CD4-positive, alpha-beta memory T cell (primary cell): ENCODE measurements at regions not wholly inside any gene's neighbourhood (a gene's known extent, or its start where the extent isn't known, plus 50 kb on each side); places are given as distances from the start of the nearest gene placed in this dataset.

Source experiments
- CTCF ChIA-PET: fragments of 350-600 bp; sonication (Branson Sonifier 250); formaldehyde crosslinking; loops from one replicate; lab custom pipeline; 2021; ENCODE audit warnings: inconsistent platforms; ENCODE audit not compliant: partially characterized antibody; lab: Charles Lee
- POLR2A ChIA-PET: fragments of 350-600 bp; sonication (Branson Sonifier 250); formaldehyde crosslinking; loops from one replicate; lab custom pipeline; 2021; ENCODE audit not compliant: partially characterized antibody; lab: Charles Lee
- DNase-seq, 5 donors: peaks; one replicate each; pipeline versions ENCODE4 v3.0.0 to v3.0.0-alpha.2; 2020 to 2022; ENCODE audit warnings: mixed read lengths in 1 of 5
- H3K27ac ChIP-seq: one replicate; pipeline ENCODE4 v1.7.0; 2013; ENCODE audit warnings: low read depth, low read length
- H3K27me3 ChIP-seq: 2 replicates; pipeline ENCODE4 v1.7.0; 2013; ENCODE audit warnings: mild to moderate bottlenecking, low read length, moderate library complexity; ENCODE audit not compliant: insufficient read depth
- H3K36me3 ChIP-seq: 2 replicates; pipeline ENCODE4 v1.7.0; 2013; ENCODE audit warnings: mild to moderate bottlenecking, low read length, moderate library complexity; ENCODE audit not compliant: insufficient read depth
- H3K4me1 ChIP-seq: 2 replicates; pipeline ENCODE4 v1.7.0; 2013; ENCODE audit warnings: mild to moderate bottlenecking, low read length, moderate library complexity; ENCODE audit not compliant: insufficient read depth
- H3K4me3 ChIP-seq, 2 donors: one replicate each; pipeline ENCODE4 v1.7.0; 2013; ENCODE audit warnings: low read length in 2 of 2, mild to moderate bottlenecking in 1 of 2
- H3K9me3 ChIP-seq, 2 donors: one replicate each; pipeline ENCODE4 v1.7.0; 2013; ENCODE audit warnings: low read length in 2 of 2, control low read depth in 1 of 2; ENCODE audit not compliant: control insufficient read depth in 1 of 2
- H3K27ac Mint-ChIP-seq, 7 donors: one replicate each; pipeline ENCODE4 v1.8.0; 2020 to 2021; ENCODE audit warnings: mixed read lengths in 7 of 7, mild to moderate bottlenecking in 6 of 7, inconsistent platforms in 3 of 7, moderate library complexity in 3 of 7
- H3K27me3 Mint-ChIP-seq, 2 donors: one replicate each; pipeline ENCODE4 v1.8.0; 2020 to 2021; ENCODE audit warnings: mixed read lengths in 2 of 2
- H3K36me3 Mint-ChIP-seq, 2 donors: one replicate each; pipeline ENCODE4 v1.8.0; 2020 to 2021; ENCODE audit warnings: mixed read lengths in 2 of 2, inconsistent platforms in 1 of 2, mild to moderate bottlenecking in 1 of 2
- H3K4me1 Mint-ChIP-seq, 4 donors: one replicate each; pipeline ENCODE4 v1.8.0; 2020 to 2021; ENCODE audit warnings: mixed read lengths in 4 of 4, mild to moderate bottlenecking in 1 of 4
- H3K4me3 Mint-ChIP-seq, 8 donors: one replicate each; pipeline ENCODE4 v1.8.0; 2020 to 2021; ENCODE audit warnings: mixed read lengths in 8 of 8, mild to moderate bottlenecking in 7 of 8, moderate library complexity in 6 of 8, inconsistent platforms in 3 of 8
- H3K9me3 Mint-ChIP-seq, 8 donors: one replicate each; pipeline ENCODE4 v1.8.0; 2020 to 2021; ENCODE audit warnings: mixed read lengths in 8 of 8, mild to moderate bottlenecking in 5 of 8, inconsistent platforms in 3 of 8, moderate library complexity in 1 of 8
- intact Hi-C: fragments of 100-400 bp; cut with micrococcal nuclease; formaldehyde crosslinking; loops from one replicate; pipeline ENCODE4 v1.15.1; 2023

GRCh38 chr1:82923931-82924330 lies 1075.0 kb downstream of the TTLL7 start:
- Histone ChIP-seq H3K27me3 (no peaks in the 10 kb centered on the region), H3K36me3 (no peaks in the 10 kb centered on the region), H3K4me3 (no peak overlapping the region), H3K9me3 (no peaks in the 10 kb centered on the region), H3K4me1 (no peaks in the 10 kb centered on the region), H3K27ac (no peak overlapping the region)
- DNase-seq: no peak
- ChIA-PET CTCF (no interaction called here), POLR2A (no interaction called here)
- Mint-ChIP-seq H3K27me3 (no peaks in the 10 kb centered on the region), H3K9me3 (peaks cover 0 to 16% (median 0%) of the 10 kb centered on the region in 8 donors), H3K27ac (no peak overlapping the region), H3K4me3 (no peak overlapping the region), H3K36me3 (no peaks in the 10 kb centered on the region), H3K4me1 (no peaks in the 10 kb centered on the region)
- intact Hi-C loops: no loop called here

- intact Hi-C loops: no loop called here
- Mint-ChIP-seq H3K36me3 (no peaks in the 10 kb centered on the region), H3K27ac (no peak overlapping the region), H3K4me1 (no peaks in the 10 kb centered on the region), H3K4me3 (no peak overlapping the region), H3K9me3 (peaks cover 0 to 12% (median 0%) of the 10 kb centered on the region in 8 donors), H3K27me3 (no peaks in the 10 kb centered on the region)
- CTCF ChIA-PET: no interaction called here
- Histone ChIP-seq H3K4me3 (no peak overlapping the region), H3K27me3 (no peaks in the 10 kb centered on the region), H3K36me3 (no peaks in the 10 kb centered on the region), H3K4me1 (no peaks in the 10 kb centered on the region), H3K9me3 (no peaks in the 10 kb centered on the region), H3K27ac (no peak overlapping the region)
- POLR2A ChIA-PET: no interaction called here
- no peak for DNase-seq
Measured at GRCh38 chr1:82921759-82922158, 1077.2 kb downstream of the TTLL7 start.

- no peaks in the 10 kb centered on the region for H3K36me3 ChIP-seq
- Mint-ChIP-seq H3K27ac (no peak overlapping the region), H3K4me1 (no peaks in the 10 kb centered on the region), H3K4me3 (no peak overlapping the region), H3K36me3 (no peaks in the 10 kb centered on the region), H3K27me3 (no peaks in the 10 kb centered on the region), H3K9me3 (peaks cover 0 to 12% (median 0%) of the 10 kb centered on the region in 8 donors)
- no peak for DNase-seq
- no peaks in the 10 kb centered on the region for H3K4me1 ChIP-seq
- H3K4me3 ChIP-seq: no peak overlapping the region
- no peak overlapping the region for H3K27ac ChIP-seq
- no peaks in the 10 kb centered on the region for H3K27me3 ChIP-seq
- ChIA-PET CTCF (no interaction called here), POLR2A (no interaction called here)
- H3K9me3 ChIP-seq: no peaks in the 10 kb centered on the region
- intact Hi-C loops: no loop called here
Measured at GRCh38 chr1:82920418-82921248, 1078.3 kb downstream of the TTLL7 start.

GRCh38 chr1:82919837-82920236 lies 1079.1 kb downstream of the TTLL7 start:
- no peaks in the 10 kb centered on the region for H3K36me3 ChIP-seq
- Mint-ChIP-seq H3K4me3 (no peak overlapping the region), H3K27me3 (no peaks in the 10 kb centered on the region), H3K4me1 (no peaks in the 10 kb centered on the region), H3K9me3 (peaks cover 0 to 5% (median 0%) of the 10 kb centered on the region in 8 donors), H3K36me3 (no peaks in the 10 kb centered on the region), H3K27ac (no peak overlapping the region)
- no peak overlapping the region for H3K27ac ChIP-seq
- intact Hi-C loops: no loop called here
- no peaks in the 10 kb centered on the region for H3K27me3 ChIP-seq
- POLR2A ChIA-PET: no interaction called here
- CTCF ChIA-PET: no interaction called here
- no peak for DNase-seq
- no peak overlapping the region for H3K4me3 ChIP-seq
- H3K4me1 ChIP-seq: no peaks in the 10 kb centered on the region
- H3K9me3 ChIP-seq: no peaks in the 10 kb centered on the region

GRCh38 chr1:82907313-82907712 lies 1091.6 kb downstream of the TTLL7 start:
- no peaks in the 10 kb centered on the region for H3K36me3 ChIP-seq
- DNase-seq: no peak
- no peaks in the 10 kb centered on the region for H3K4me1 ChIP-seq
- no peaks in the 10 kb centered on the region for H3K9me3 ChIP-seq
- H3K4me3 ChIP-seq: no peak overlapping the region
- H3K4me1 Mint-ChIP-seq: no peaks in the 10 kb centered on the region
- H3K27me3 Mint-ChIP-seq: no peaks in the 10 kb centered on the region
- intact Hi-C loops: no loop called here
- H3K9me3 Mint-ChIP-seq: peaks cover 0 to 4% (median 0%) of the 10 kb centered on the region in 8 donors
- H3K27me3 ChIP-seq: no peaks in the 10 kb centered on the region
- no peaks in the 10 kb centered on the region for H3K36me3 Mint-ChIP-seq
- H3K27ac ChIP-seq: no peak overlapping the region
- H3K27ac Mint-ChIP-seq: no peak overlapping the region
- no peak overlapping the region for H3K4me3 Mint-ChIP-seq
- CTCF ChIA-PET: no interaction called here
- POLR2A ChIA-PET: no interaction called here

- Histone ChIP-seq H3K27ac (no peak overlapping the region), H3K36me3 (no peaks in the 10 kb centered on the region), H3K9me3 (no peaks in the 10 kb centered on the region), H3K27me3 (no peaks in the 10 kb centered on the region), H3K4me1 (no peaks in the 10 kb centered on the region), H3K4me3 (no peak overlapping the region)
- no peak for DNase-seq
- Mint-ChIP-seq H3K9me3 (peaks cover 0 to 5% (median 0%) of the 10 kb centered on the region in 8 donors), H3K27me3 (no peaks in the 10 kb centered on the region), H3K4me1 (no peaks in the 10 kb centered on the region), H3K36me3 (no peaks in the 10 kb centered on the region), H3K4me3 (no peak overlapping the region), H3K27ac (no peak overlapping the region)
- intact Hi-C loops: no loop called here
- CTCF ChIA-PET: no interaction called here
- POLR2A ChIA-PET: no interaction called here
Measured at GRCh38 chr1:82903626-82904025, 1095.3 kb downstream of the TTLL7 start.

GRCh38 chr1:82901561-82901960 lies 1097.4 kb downstream of the TTLL7 start:
- ChIA-PET CTCF (no interaction called here), POLR2A (no interaction called here)
- intact Hi-C loops: no loop called here
- peaks cover 0 to 4% (median under 1%) of the 10 kb centered on the region in 8 donors for H3K9me3 Mint-ChIP-seq
- Histone ChIP-seq H3K27me3 (no peaks in the 10 kb centered on the region), H3K36me3 (no peaks in the 10 kb centered on the region), H3K9me3 (no peaks in the 10 kb centered on the region), H3K27ac (no peak overlapping the region), H3K4me1 (no peaks in the 10 kb centered on the region), H3K4me3 (no peak overlapping the region)
- no peak overlapping the region for H3K4me3 Mint-ChIP-seq
- no peaks in the 10 kb centered on the region for H3K36me3 Mint-ChIP-seq
- no peak overlapping the region for H3K27ac Mint-ChIP-seq
- H3K4me1 Mint-ChIP-seq: no peaks in the 10 kb centered on the region
- no peak for DNase-seq
- no peaks in the 10 kb centered on the region for H3K27me3 Mint-ChIP-seq
